Left ventricle myocardium inferior (tissue), 1 donor: ENCODE measurements at regions not wholly inside any gene's neighbourhood (a gene's known extent, or its start where the extent isn't known, plus 50 kb on each side); places are given as distances from the start of the nearest gene placed in this dataset.

Experiments
- DNase-seq: peaks from one replicate; pipeline ENCODE4 v3.0.0-alpha.2; 2020
- H3K27ac ChIP-seq: fragments of 200-600 bp; replicated peaks from 2 replicates; pipeline ENCODE4 v1.8.0; 2021
- H3K27me3 ChIP-seq: fragments of 200-600 bp; 2 replicates; pipeline ENCODE4 v1.8.0; 2021; ENCODE audit warnings: low read depth
- H3K36me3 ChIP-seq: fragments of 200-600 bp; 2 replicates; pipeline ENCODE4 v1.8.0; 2021
- H3K4me1 ChIP-seq: fragments of 200-600 bp; 2 replicates; pipeline ENCODE4 v1.8.0; 2021
- H3K4me3 ChIP-seq: fragments of 200-600 bp; 2 replicates; pipeline ENCODE4 v1.8.0; 2021; ENCODE audit warnings: mild to moderate bottlenecking, moderate library complexity
- H3K9me3 ChIP-seq: fragments of 200-600 bp; replicated peaks from 2 replicates; pipeline ENCODE4 v1.8.0; 2021
- CTCF ChIP-seq: fragments of 200-600 bp; IDR thresholded peaks from 2 replicates; pipeline ENCODE4 v1.8.0; 2021; ENCODE audit warnings: antibody characterized with exemption, mild to moderate bottlenecking, borderline replicate concordance
- intact Hi-C: fragments of 100-400 bp; cut with micrococcal nuclease; formaldehyde crosslinking; loops from one replicate; pipeline ENCODE4 v1.11.0; 2022
- donor health status: DM: no; HTN: yes; CAD: no; lungs with severe emphysema.

GRCh38 chr7:136336932-136337331 lies 359.8 kb upstream of the MTPN start:
- H3K9me3 ChIP-seq = no peaks in the 10 kb centered on the region
- H3K27ac ChIP-seq = no peak overlapping the region
- intact Hi-C loops = no loop called here
- H3K36me3 ChIP-seq = no peaks in the 10 kb centered on the region
- no peaks in the 10 kb centered on the region for H3K4me1 ChIP-seq
- H3K27me3 ChIP-seq = no peaks in the 10 kb centered on the region
- no peak for TF ChIP-seq CTCF
- no peak overlapping the region for H3K4me3 ChIP-seq
- DNase-seq = no peak

GRCh38 chr7:136333636-136334035 lies 356.5 kb upstream of the MTPN start:
- no peaks in the 10 kb centered on the region for H3K36me3 ChIP-seq

GRCh38 chr7:136326045-136326609 lies 349.0 kb upstream of the MTPN start:
- H3K36me3 ChIP-seq = no peaks in the 10 kb centered on the region
- no peak overlapping the region for H3K27ac ChIP-seq
- no peak for DNase-seq
- H3K4me3 ChIP-seq = no peak overlapping the region
- intact Hi-C loops = loop anchor here (10.0 kb wide), 1 partner anchor 189 kb away; no protein-coding TSS in a partner anchor
- peaks cover 4% of the 10 kb centered on the region for H3K27me3 ChIP-seq
- TF ChIP-seq CTCF = no peak
- no peaks in the 10 kb centered on the region for H3K4me1 ChIP-seq
- no peaks in the 10 kb centered on the region for H3K9me3 ChIP-seq

More at GRCh38 chr7:136333636-136334035, 356.5 kb upstream of the MTPN start:
- Histone ChIP-seq H3K9me3 (no peaks in the 10 kb centered on the region), H3K27me3 (peaks cover 4% of the 10 kb centered on the region), H3K4me1 (no peaks in the 10 kb centered on the region), H3K4me3 (no peak overlapping the region), H3K27ac (no peak overlapping the region)
- intact Hi-C loops = no loop called here
- TF ChIP-seq CTCF = no peak
- DNase-seq = no peak

GRCh38 chr7:136325578-136325977 lies 348.4 kb upstream of the MTPN start:
- no peak for DNase-seq
- Histone ChIP-seq H3K9me3 (no peaks in the 10 kb centered on the region), H3K36me3 (no peaks in the 10 kb centered on the region), H3K4me3 (no peak overlapping the region), H3K27me3 (peaks cover 4% of the 10 kb centered on the region), H3K27ac (no peak overlapping the region), H3K4me1 (no peaks in the 10 kb centered on the region)
- no peak for TF ChIP-seq CTCF
- intact Hi-C loops = loop anchor here (10.0 kb wide), 1 partner anchor 189 kb away; no protein-coding TSS in a partner anchor

GRCh38 chr7:136325027-136325426 lies 347.9 kb upstream of the MTPN start:
- no peak for DNase-seq
- intact Hi-C loops = loop anchor here (10.0 kb wide), 1 partner anchor 190 kb away; no protein-coding TSS in a partner anchor
- TF ChIP-seq CTCF = no peak
- H3K4me3 ChIP-seq = no peak overlapping the region
- H3K27ac ChIP-seq = no peak overlapping the region
- H3K27me3 ChIP-seq = peaks cover 4% of the 10 kb centered on the region
- H3K9me3 ChIP-seq = no peaks in the 10 kb centered on the region
- no peaks in the 10 kb centered on the region for H3K4me1 ChIP-seq
- H3K36me3 ChIP-seq = no peaks in the 10 kb centered on the region
